A673 (cell line): ENCODE measurements at regions not wholly inside any gene's neighbourhood (a gene's known extent, or its start where the extent isn't known, plus 50 kb on each side); places are given as distances from the start of the nearest gene placed in this dataset.

Source experiments
- EZH2 ChIP-seq: fragments of 200-600 bp; sonication (generic); IDR thresholded peaks from 2 replicates; pipeline ENCODE4 v1.6.1; 2017; ENCODE audit warnings: borderline replicate concordance, low read depth, mild to moderate bottlenecking, mixed read lengths, antibody characterized with exemption, low read length; ENCODE audit not compliant: poor library complexity, severe bottlenecking
- TF ChIP-seq, protein P1 (sequence below): fragments of 300-800, 200-600 bp; sonication (generic); conservative IDR thresholded peaks from 2 replicates; pipeline ENCODE4 v1.5.1; 2017; ENCODE audit warnings: low read depth, mild to moderate bottlenecking, antibody characterized with exemption, low read length, moderate library complexity, mixed read lengths

- TF ChIP-seq, protein P1, sequence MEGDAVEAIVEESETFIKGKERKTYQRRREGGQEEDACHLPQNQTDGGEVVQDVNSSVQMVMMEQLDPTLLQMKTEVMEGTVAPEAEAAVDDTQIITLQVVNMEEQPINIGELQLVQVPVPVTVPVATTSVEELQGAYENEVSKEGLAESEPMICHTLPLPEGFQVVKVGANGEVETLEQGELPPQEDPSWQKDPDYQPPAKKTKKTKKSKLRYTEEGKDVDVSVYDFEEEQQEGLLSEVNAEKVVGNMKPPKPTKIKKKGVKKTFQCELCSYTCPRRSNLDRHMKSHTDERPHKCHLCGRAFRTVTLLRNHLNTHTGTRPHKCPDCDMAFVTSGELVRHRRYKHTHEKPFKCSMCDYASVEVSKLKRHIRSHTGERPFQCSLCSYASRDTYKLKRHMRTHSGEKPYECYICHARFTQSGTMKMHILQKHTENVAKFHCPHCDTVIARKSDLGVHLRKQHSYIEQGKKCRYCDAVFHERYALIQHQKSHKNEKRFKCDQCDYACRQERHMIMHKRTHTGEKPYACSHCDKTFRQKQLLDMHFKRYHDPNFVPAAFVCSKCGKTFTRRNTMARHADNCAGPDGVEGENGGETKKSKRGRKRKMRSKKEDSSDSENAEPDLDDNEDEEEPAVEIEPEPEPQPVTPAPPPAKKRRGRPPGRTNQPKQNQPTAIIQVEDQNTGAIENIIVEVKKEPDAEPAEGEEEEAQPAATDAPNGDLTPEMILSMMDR, result no peak
- TF ChIP-seq EZH2, result no peak
Measured at GRCh38 chrX:79281775-79282174, 85.4 kb downstream of the ITM2A start.
